T1000 (cell line): ENCODE measurements at regions not wholly inside any gene's neighbourhood (a gene's known extent, or its start where the extent isn't known, plus 50 kb on each side); places are given as distances from the start of the nearest gene placed in this dataset.
"Not testable (repeated sequence)": the region's sequence is repeated elsewhere in the genome, so short reads cannot be mapped to it uniquely, and the experiment has no call there.

ENCODE experiments used
- DNase-seq: peaks from one replicate; lab custom pipeline; 2025; ENCODE audit warnings: mixed read lengths; lab: John Stamatoyannopoulos, UW

- no peak for DNase-seq
These were observed 68.3 kb downstream of the DYRK2 start for GRCh38 chr12:67716817-67717216.

GRCh38 chr12:67719303-67719702 lies 70.8 kb downstream of the DYRK2 start:
- DNase-seq, result not testable (repeated sequence)

GRCh38 chr12:67720351-67720856 lies 71.9 kb downstream of the DYRK2 start:
- DNase-seq, result peak; percentile 78

GRCh38 chr12:67721248-67721647 lies 72.7 kb downstream of the DYRK2 start:
- DNase-seq, result no peak

- DNase-seq, result no peak
These were observed 73.8 kb downstream of the DYRK2 start for GRCh38 chr12:67722296-67722695.

- no peak for DNase-seq
These were observed 78.3 kb downstream of the DYRK2 start for GRCh38 chr12:67726868-67727267.

- DNase-seq, result no peak
These were observed 79.4 kb downstream of the DYRK2 start for GRCh38 chr12:67727702-67728666.

- no peak for DNase-seq
These were observed 84.3 kb downstream of the DYRK2 start for GRCh38 chr12:67732857-67733256.

- DNase-seq, result no peak
These were observed 87.3 kb downstream of the DYRK2 start for GRCh38 chr12:67735868-67736267.

GRCh38 chr12:67740711-67741110 lies 92.2 kb downstream of the DYRK2 start:
- DNase-seq, result no peak

- no peak for DNase-seq
These were observed 92.7 kb downstream of the DYRK2 start for GRCh38 chr12:67741270-67741669.

- no peak for DNase-seq
These were observed 93.9 kb downstream of the DYRK2 start for GRCh38 chr12:67742461-67742860.

GRCh38 chr12:67747869-67748742 lies 99.6 kb downstream of the DYRK2 start:
- no peak for DNase-seq

- DNase-seq, result no peak
These were observed 100.1 kb downstream of the DYRK2 start for GRCh38 chr12:67748743-67749040.

- DNase-seq, result no peak
These were observed 102.1 kb downstream of the DYRK2 start for GRCh38 chr12:67750513-67751183.

GRCh38 chr12:67751381-67751928 lies 102.9 kb downstream of the DYRK2 start:
- DNase-seq, result no peak

- no peak for DNase-seq
These were observed 103.7 kb downstream of the DYRK2 start for GRCh38 chr12:67752226-67752732.

GRCh38 chr12:67754933-67755697 lies 106.6 kb downstream of the DYRK2 start:
- DNase-seq, result no peak

- no peak for DNase-seq
These were observed 109.1 kb downstream of the DYRK2 start for GRCh38 chr12:67757651-67758050.

- DNase-seq, result no peak
These were observed 109.6 kb downstream of the DYRK2 start for GRCh38 chr12:67758119-67758518.

GRCh38 chr12:67758521-67758920 lies 110.0 kb downstream of the DYRK2 start:
- DNase-seq, result no peak
